ENCODE measurements at regions not wholly inside any gene's neighbourhood (a gene's known extent, or its start where the extent isn't known, plus 50 kb on each side); places are given as distances from the start of the nearest gene placed in this dataset.

DNA sequence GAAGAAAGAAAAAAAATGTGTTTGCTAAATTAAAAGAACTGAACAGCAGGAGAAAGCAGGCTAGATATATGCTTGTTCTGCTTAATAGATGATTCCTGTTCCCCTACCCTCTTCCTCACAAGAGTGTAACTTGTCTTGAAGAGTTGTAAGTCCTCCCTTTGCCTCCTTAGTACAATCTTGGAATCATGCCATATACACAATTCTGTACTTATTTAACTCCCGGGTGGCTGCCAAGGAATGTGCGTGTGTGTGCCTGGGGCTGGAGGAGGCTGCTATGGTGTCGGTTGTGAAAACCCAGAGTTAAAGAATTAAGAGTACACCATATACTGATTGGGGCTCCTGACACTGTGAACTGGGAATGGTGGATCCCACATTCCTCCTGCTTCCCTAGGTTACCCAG lies 194.2 kb downstream of the SIPA1L2 start:
- no peak for TF ChIP-seq ARNTL (CRISPR knock-in tag; IDR thresholded peaks at IDR 0.05; ENCODE audit: borderline replicate concordance, low read depth)
- no peak for TF ChIP-seq SNAI2 (CRISPR knock-in tag; IDR thresholded peaks at IDR 0.05)
- TF ChIP-seq, protein P1, sequence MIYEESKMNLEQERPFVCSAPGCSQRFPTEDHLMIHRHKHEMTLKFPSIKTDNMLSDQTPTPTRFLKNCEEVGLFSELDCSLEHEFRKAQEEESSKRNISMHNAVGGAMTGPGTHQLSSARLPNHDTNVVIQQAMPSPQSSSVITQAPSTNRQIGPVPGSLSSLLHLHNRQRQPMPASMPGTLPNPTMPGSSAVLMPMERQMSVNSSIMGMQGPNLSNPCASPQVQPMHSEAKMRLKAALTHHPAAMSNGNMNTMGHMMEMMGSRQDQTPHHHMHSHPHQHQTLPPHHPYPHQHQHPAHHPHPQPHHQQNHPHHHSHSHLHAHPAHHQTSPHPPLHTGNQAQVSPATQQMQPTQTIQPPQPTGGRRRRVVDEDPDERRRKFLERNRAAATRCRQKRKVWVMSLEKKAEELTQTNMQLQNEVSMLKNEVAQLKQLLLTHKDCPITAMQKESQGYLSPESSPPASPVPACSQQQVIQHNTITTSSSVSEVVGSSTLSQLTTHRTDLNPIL (CRISPR knock-in tag; IDR thresholded peaks at IDR 0.05; ENCODE audit: low read depth) = no peak
- TF ChIP-seq ZFP3 (CRISPR knock-in tag; IDR thresholded peaks at IDR 0.05) = no peak
- TF ChIP-seq ZNF70 (CRISPR knock-in tag; IDR thresholded peaks at IDR 0.05) = no peak
- TF ChIP-seq RARB (CRISPR knock-in tag; IDR thresholded peaks at IDR 0.05) = no peak
- no peak for TF ChIP-seq PPARA (CRISPR knock-in tag; IDR thresholded peaks at IDR 0.05; ENCODE audit: borderline replicate concordance)
- TF ChIP-seq, protein P2, sequence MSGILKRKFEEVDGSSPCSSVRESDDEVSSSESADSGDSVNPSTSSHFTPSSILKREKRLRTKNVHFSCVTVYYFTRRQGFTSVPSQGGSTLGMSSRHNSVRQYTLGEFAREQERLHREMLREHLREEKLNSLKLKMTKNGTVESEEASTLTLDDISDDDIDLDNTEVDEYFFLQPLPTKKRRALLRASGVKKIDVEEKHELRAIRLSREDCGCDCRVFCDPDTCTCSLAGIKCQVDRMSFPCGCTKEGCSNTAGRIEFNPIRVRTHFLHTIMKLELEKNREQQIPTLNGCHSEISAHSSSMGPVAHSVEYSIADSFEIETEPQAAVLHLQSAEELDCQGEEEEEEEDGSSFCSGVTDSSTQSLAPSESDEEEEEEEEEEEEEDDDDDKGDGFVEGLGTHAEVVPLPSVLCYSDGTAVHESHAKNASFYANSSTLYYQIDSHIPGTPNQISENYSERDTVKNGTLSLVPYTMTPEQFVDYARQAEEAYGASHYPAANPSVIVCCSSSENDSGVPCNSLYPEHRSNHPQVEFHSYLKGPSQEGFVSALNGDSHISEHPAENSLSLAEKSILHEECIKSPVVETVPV (CRISPR knock-in tag; IDR thresholded peaks at IDR 0.05) = no peak
- TF ChIP-seq, protein P3, sequence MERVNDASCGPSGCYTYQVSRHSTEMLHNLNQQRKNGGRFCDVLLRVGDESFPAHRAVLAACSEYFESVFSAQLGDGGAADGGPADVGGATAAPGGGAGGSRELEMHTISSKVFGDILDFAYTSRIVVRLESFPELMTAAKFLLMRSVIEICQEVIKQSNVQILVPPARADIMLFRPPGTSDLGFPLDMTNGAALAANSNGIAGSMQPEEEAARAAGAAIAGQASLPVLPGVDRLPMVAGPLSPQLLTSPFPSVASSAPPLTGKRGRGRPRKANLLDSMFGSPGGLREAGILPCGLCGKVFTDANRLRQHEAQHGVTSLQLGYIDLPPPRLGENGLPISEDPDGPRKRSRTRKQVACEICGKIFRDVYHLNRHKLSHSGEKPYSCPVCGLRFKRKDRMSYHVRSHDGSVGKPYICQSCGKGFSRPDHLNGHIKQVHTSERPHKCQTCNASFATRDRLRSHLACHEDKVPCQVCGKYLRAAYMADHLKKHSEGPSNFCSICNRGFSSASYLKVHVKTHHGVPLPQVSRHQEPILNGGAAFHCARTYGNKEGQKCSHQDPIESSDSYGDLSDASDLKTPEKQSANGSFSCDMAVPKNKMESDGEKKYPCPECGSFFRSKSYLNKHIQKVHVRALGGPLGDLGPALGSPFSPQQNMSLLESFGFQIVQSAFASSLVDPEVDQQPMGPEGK (CRISPR knock-in tag; IDR thresholded peaks at IDR 0.05; ENCODE audit: borderline replicate concordance) = no peak
